ENCODE measurements at regions not wholly inside any gene's neighbourhood (a gene's known extent, or its start where the extent isn't known, plus 50 kb on each side); places are given as distances from the start of the nearest gene placed in this dataset.
"Not testable (repeated sequence)": the region's sequence is repeated elsewhere in the genome, so short reads cannot be mapped to it uniquely, and the experiment has no call there.

- TF ChIP-seq CTCF (conservative IDR thresholded peaks at IDR 0.05); ZFX (IDR thresholded peaks at IDR 0.05): not testable (repeated sequence)
These were observed 287.4 kb upstream of the ADARB2 start for GRCh38 chr10:2024750-2025149.

All from C4-2B (cell line).